SH-SY5Y (cell line): ENCODE measurements at regions not wholly inside any gene's neighbourhood (a gene's known extent, or its start where the extent isn't known, plus 50 kb on each side); places are given as distances from the start of the nearest gene placed in this dataset.

Source experiments
- GATA2 ChIP-seq: IDR thresholded peaks from 2 replicates; pipeline ENCODE4 v1.6.1; 2011; ENCODE audit warnings: mild to moderate bottlenecking, low read depth, low read length
- GATA3 ChIP-seq: IDR thresholded peaks from 2 replicates; pipeline ENCODE4 v1.6.1; 2011; ENCODE audit warnings: low read depth, mild to moderate bottlenecking, low read length, moderate library complexity

GRCh38 chr13:22063416-22064124 lies 392.7 kb downstream of the FGF9 start:
- TF ChIP-seq GATA2, result no peak
- TF ChIP-seq GATA3, result no peak

- no peak for TF ChIP-seq GATA2
- no peak for TF ChIP-seq GATA3
These were observed 394.2 kb downstream of the FGF9 start for GRCh38 chr13:22064854-22065620.

- TF ChIP-seq GATA2 (no peak), GATA3 (no peak)
These were observed 402.8 kb downstream of the FGF9 start for GRCh38 chr13:22073718-22074117.

- TF ChIP-seq GATA3, result no peak
- TF ChIP-seq GATA2, result no peak
These were observed 403.5 kb downstream of the FGF9 start for GRCh38 chr13:22074403-22074802.

GRCh38 chr13:22076658-22077057 lies 405.8 kb downstream of the FGF9 start:
- TF ChIP-seq GATA3 (no peak), GATA2 (no peak)

- TF ChIP-seq GATA2 (no peak), GATA3 (no peak)
These were observed 406.4 kb downstream of the FGF9 start for GRCh38 chr13:22077205-22077683.

GRCh38 chr13:22077764-22078163 lies 406.9 kb downstream of the FGF9 start:
- TF ChIP-seq GATA3 (no peak), GATA2 (no peak)

GRCh38 chr13:22079961-22080360 lies 409.1 kb downstream of the FGF9 start:
- no peak for TF ChIP-seq GATA2
- TF ChIP-seq GATA3, result no peak

- TF ChIP-seq GATA2 (no peak), GATA3 (no peak)
These were observed 410.0 kb downstream of the FGF9 start for GRCh38 chr13:22080832-22081231.

- TF ChIP-seq GATA2 (no peak), GATA3 (no peak)
These were observed 410.6 kb downstream of the FGF9 start for GRCh38 chr13:22081430-22081829.

GRCh38 chr13:22082030-22082429 lies 411.2 kb downstream of the FGF9 start:
- no peak for TF ChIP-seq GATA2
- TF ChIP-seq GATA3, result no peak

GRCh38 chr13:22082437-22083100 lies 411.7 kb downstream of the FGF9 start:
- TF ChIP-seq GATA2, result no peak
- TF ChIP-seq GATA3, result no peak

- no peak for TF ChIP-seq GATA2
- no peak for TF ChIP-seq GATA3
These were observed 414.1 kb downstream of the FGF9 start for GRCh38 chr13:22085001-22085400.

GRCh38 chr13:22086597-22087330 lies 415.9 kb downstream of the FGF9 start:
- no peak for TF ChIP-seq GATA2
- no peak for TF ChIP-seq GATA3
